Ureter (tissue), 1 donor: ENCODE measurements at regions not wholly inside any gene's neighbourhood (a gene's known extent, or its start where the extent isn't known, plus 50 kb on each side); places are given as distances from the start of the nearest gene placed in this dataset.

Source experiments
- DNase-seq: peaks from one replicate; pipeline ENCODE4 v3.0.0-alpha.2; 2020; ENCODE audit warnings: low spot score
- donor health status: DM: yes; HTN: yes; CAD: no.

- no peak for DNase-seq
Measured at GRCh38 chr2:60295636-60295962, 257.9 kb downstream of the BCL11A start.

GRCh38 chr2:60294901-60295635 lies 258.4 kb downstream of the BCL11A start:
- DNase-seq: no peak

DNA sequence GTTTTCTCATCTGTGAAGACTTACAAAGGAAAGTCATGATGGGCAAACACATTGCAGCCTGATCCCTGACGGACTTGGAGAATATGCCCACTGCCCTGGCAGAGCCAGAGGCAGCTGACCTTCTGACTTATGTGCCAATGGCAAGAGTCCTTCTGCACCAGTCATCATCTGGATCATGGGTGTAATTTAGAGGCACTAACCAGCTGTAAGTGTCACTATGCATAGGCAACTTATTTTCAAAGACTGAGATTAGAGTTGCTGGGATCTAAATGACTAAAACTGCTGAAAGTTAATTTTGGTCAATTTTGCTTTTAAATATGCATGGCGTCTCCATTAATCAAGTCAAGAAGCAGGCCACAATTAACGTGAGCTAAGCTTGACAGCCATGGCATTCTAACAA lies 261.2 kb downstream of the BCL11A start:
- DNase-seq: no peak

DNA sequence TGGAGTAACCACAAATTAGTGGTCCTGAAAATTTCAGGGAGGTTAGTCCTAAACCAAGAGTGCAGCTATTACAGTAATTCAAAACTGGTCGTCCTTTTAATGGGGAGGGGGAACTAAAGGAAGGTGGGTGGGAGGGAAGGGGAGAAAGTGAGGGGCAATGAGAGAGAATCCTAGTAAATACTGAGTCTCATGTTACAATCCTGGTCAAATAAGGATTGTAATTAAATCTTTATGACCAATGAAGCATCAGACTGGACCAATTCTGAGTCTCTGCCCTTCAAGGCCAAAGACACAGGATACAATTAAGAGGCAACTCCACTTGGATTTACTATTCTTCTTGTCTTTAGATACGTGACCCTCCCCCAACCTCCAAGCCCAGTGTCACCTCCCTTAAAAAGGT lies 262.9 kb downstream of the BCL11A start:
- no peak for DNase-seq

- DNase-seq: no peak
Measured at GRCh38 chr2:60285626-60286316, 267.7 kb downstream of the BCL11A start.

GRCh38 chr2:60283626-60284025 lies 269.8 kb downstream of the BCL11A start:
- DNase-seq: no peak

GRCh38 chr2:60282886-60283285 lies 270.6 kb downstream of the BCL11A start:
- no peak for DNase-seq

GRCh38 chr2:60281730-60282129 lies 271.7 kb downstream of the BCL11A start:
- no peak for DNase-seq

- DNase-seq: no peak
Measured at GRCh38 chr2:60280238-60280637, 273.2 kb downstream of the BCL11A start.

GRCh38 chr2:60278906-60279305 lies 274.5 kb downstream of the BCL11A start:
- DNase-seq: no peak

- no peak for DNase-seq
Measured at GRCh38 chr2:60275958-60276357, 277.5 kb downstream of the BCL11A start.

GRCh38 chr2:60273836-60274235 lies 279.6 kb downstream of the BCL11A start:
- DNase-seq: no peak

DNA sequence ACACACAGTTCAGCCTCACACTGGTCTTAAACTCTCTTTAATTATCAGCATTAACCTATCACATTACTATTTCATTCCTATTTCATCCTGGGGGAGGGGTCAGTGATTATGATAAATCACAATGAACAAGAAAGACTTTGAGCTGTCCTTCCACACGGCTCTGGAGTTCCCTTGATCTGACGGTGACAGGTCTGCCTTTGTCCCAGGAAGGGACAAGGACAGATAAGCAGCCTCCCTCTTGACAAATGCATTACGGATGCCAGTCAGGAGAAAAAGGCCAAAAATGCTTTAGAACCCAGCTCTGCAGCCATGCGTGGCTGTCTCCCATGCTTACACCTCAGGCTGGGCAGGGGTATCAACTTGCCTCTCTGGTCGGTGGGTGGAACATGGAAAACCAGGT lies 281.7 kb downstream of the BCL11A start:
- no peak for DNase-seq

- no peak for DNase-seq
Measured at GRCh38 chr2:60271131-60271530, 282.3 kb downstream of the BCL11A start.

GRCh38 chr2:60268661-60269060 lies 284.8 kb downstream of the BCL11A start:
- no peak for DNase-seq

- DNase-seq: no peak
Measured at GRCh38 chr2:60268032-60268431, 285.4 kb downstream of the BCL11A start.

DNA sequence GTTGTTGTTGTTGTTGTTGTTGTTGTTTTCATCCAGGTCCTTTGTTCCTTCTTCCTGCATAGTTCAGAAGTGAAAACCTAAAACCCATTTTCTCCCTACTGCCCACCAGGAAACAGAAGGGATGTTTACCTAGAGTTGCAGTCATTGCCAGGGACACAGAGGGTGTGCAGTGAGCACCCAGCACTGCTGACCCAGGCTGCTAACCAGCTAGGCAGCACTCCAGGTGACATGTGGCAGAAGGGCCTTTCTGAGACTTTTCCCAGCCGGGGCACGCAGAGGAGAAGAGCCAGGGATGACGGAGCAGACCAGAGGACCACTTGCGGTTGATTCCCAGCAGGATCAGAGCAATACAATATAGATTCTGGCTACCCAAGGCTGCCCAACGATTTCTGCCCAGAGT lies 286.3 kb downstream of the BCL11A start:
- no peak for DNase-seq

- DNase-seq: no peak
Measured at GRCh38 chr2:60262178-60262577, 291.3 kb downstream of the BCL11A start.

- DNase-seq: no peak
Measured at GRCh38 chr2:60260639-60261296, 292.7 kb downstream of the BCL11A start.

DNA sequence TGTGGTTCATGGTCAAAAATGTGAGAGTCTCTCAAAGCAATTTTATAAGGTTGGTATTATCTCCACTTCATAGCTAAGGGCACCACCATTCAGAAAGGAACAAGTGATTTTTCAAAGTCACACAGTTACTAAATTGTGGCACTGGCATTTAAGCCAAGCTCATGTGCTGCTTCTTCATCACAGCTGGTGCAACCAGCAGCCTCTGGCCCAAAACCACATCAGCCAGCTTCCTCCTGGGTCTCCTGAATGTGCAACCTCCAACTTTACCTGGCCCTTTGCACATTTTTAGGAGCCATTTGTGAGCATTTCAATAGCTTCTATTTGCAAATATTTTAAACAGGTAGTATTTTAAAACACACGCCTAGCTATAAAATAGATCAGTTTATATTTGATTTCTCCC lies 293.7 kb downstream of the BCL11A start:
- no peak for DNase-seq

- DNase-seq: no peak
Measured at GRCh38 chr2:60252581-60253150, 300.8 kb downstream of the BCL11A start.

DNA sequence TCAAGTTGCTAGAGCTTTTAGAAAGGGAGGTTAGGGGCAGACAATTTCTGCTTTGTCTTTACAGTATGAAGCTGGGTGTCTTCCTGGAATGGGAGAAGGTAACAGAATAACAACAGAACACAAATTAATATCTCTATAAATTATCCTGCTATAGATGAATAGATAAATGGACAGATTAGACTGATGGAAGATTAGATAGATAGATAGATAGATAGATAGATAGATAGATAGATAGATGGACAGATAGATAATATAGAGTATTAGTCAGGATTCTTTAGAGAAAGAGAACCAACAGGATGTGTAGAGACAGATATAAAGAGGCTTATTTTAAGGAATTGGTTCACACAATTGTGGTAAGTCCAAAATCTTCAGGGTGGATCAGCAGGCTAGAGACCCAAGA lies 302.2 kb downstream of the BCL11A start:
- DNase-seq: no peak

GRCh38 chr2:60249879-60250278 lies 303.6 kb downstream of the BCL11A start:
- no peak for DNase-seq
